Left cardiac atrium (tissue), 4 donors: ENCODE measurements at regions not wholly inside any gene's neighbourhood (a gene's known extent, or its start where the extent isn't known, plus 50 kb on each side); places are given as distances from the start of the nearest gene placed in this dataset.
"Not testable (repeated sequence)": the region's sequence is repeated elsewhere in the genome, so short reads cannot be mapped to it uniquely, and the experiment has no call there.

Source experiments
- ATAC-seq, 2 donors: fragments of 200-7000 bp; cut with Tn5 transposase; one replicate each; pipeline ENCODE4 v1.9.1; 2020; ENCODE audit warnings: mild to moderate bottlenecking in 2 of 2, moderate library complexity in 2 of 2
- DNase-seq: peaks from one replicate; pipeline ENCODE4 v3.0.0-alpha.2; 2020
- intact Hi-C, 2 donors: fragments of 100-400 bp; cut with DNase I; formaldehyde crosslinking; loops; one replicate each; pipeline versions ENCODE4 v1.14.1 to v1.15.1; 2022 to 2023
- donor health status: DM: no; HTN: yes; CAD: no.
- donor health status: DM: no; HTN: yes; CAD: no; lungs with severe emphysema.
- donor health status: DM: yes; HTN: yes; CAD: no.
- donor health status: Dilated cardiomyopathy.

DNA sequence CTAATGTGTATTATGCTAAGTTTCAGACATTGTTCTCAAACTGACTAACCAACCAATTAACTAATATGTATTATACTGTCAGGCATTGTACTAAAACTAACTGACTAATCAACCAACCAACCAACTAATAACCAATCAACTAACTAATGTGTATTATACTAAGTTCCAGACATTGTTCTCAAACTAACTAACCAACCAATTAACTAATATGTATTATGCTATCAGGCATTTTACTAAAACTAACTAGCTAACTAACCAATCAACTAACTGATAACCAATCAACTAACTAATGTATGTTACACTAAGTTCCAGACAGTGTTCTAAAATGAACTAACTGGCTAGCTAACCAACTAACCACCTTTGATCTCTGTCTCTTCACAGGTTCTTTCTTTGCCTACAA, 152.3 kb downstream of the SUDS3 start:
- DNase-seq = no peak
- no peak for ATAC-seq
- intact Hi-C loops = no loop called here

DNA sequence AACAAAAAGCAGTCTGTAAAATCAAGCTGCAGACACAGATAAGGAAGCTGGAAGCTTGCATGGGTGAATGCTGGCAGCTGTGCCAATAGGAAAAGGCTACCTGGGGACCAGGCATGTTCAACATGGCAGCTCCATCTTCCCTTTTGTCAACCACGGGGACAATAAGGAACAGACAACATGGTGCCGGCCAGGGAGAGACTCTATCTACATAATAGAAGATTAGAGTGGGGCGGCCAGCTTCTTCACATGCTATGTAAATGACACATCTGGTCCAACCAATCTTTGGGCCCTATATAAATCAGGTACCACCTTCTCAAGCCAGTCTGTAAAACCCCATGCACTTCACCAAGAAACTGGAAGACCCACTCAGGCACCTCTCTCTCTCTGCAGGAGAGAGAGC, 157.6 kb downstream of the SUDS3 start:
- intact Hi-C loops = no loop called here
- DNase-seq (no peak), ATAC-seq (no peak)

DNA sequence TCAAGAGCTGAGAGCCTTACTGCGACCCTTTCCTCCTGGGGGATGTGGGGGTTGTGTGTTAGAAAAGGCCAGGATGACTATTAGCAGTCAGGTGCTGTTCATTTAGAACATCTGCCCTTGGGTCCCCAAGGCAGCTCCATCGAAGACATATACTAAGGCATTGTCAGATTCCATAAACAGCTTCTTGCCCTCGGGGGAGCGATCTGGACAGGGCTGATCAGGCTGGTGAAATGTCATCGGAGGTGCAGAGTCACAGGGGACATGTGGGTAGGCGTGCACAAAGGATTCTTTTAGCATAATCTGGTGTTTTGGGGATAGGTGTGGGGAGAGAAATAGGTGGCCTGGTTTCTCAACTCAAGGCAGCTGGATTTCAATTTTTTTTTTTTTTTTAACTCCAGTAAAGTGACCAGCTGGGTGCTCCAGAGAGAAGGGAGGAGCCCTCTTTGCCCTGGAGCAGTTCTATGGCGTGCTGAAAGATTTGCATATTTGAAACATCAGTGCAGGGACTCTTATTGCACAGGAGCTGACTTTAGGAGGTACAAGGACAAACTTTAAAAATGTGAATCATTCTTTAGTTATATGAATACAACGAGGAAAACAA, 160.1 kb downstream of the SUDS3 start:
- ATAC-seq (peak in 1 of 2 donors; percentile 20), DNase-seq (no peak)
- intact Hi-C loops = no loop called here

DNA sequence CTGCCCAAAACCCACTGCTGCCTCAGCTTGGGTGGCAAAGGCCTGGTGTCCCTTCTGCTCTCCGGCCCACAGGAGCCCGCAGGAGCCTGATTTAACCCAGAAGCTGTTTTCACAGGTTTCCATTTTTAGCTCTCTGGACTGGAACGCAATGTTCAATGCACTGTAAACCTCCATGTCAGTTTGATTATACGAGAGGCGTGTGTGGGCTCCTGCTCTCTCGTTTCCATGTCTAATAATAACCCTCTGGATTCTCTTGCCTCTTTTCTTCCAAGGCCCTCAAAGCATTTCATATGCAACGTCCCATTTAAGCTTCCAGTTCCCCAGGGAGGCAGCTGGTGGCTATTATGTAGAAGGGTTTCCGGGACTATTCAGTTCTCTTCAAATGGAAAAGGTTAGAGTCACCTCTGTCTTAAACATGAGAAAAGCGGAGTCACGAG, 161.1 kb downstream of the SUDS3 start:
- intact Hi-C loops = no loop called here
- peak; percentile 88 to 91 for ATAC-seq

DNA sequence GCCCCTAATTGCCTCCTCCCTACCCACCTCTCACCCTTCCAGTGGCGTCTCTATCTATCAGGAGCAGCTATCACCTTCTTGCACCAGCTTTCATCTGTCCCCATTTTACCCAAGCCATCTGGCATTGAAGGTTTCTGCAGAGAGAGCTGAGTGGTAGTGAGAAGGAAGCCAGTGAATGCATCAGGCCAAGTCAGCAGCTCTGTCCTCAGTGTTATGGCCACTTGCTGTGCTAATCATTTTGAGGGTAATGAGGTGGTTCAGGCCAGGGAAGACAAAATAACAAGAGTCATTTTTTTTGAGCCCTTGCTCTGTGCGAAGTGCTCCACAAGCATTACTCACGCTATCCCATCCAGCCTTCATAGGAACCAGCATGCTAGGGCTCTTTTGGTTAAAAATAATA, 164.7 kb downstream of the SUDS3 start:
- ATAC-seq (no peak), DNase-seq (no peak)
- intact Hi-C loops = no loop called here

More for the DNA sequence above, 161.1 kb downstream of the SUDS3 start:
- peak; percentile 39 for DNase-seq

DNA sequence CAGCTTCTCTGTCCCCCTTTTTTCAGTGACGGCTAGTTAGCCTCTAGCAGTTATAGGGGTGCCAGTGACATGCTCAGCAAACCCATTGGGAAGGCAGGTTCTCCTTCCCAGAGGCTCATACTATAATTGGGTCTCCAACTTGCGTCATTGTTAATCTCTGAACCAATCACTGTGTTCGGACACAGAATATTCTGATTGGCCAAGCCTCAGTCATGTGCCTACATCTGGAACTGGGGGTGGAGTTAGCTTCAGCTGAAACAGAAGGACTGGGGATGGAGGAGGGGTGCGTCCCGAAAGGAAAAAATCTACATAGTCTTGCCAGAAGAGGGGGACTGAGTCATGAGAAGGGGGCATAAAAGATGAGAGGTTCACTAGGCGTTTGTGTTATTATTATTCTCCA, 165.6 kb downstream of the SUDS3 start:
- intact Hi-C loops = no loop called here
- no peak for DNase-seq
- no peak for ATAC-seq

DNA sequence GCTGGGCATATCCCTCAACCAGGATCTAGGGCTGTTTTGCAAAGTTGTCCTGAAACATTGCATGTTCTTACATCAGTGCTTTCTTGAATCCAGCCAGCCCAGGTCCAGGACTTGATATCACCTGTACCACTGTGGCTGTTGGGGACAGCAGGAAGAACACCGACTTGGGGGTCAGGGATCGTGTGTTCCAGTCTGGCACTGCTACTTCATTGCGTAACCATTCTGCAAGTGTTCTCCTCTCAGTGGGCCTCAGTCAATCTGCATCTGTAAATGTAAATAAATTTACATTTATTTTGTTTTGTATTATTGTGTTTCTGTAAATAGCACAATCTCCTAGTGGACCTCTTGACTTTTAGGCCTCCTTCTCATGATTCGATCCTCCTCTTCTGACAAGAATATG, 167.3 kb downstream of the SUDS3 start:
- ATAC-seq = no peak
- DNase-seq = no peak
- intact Hi-C loops = no loop called here

DNA sequence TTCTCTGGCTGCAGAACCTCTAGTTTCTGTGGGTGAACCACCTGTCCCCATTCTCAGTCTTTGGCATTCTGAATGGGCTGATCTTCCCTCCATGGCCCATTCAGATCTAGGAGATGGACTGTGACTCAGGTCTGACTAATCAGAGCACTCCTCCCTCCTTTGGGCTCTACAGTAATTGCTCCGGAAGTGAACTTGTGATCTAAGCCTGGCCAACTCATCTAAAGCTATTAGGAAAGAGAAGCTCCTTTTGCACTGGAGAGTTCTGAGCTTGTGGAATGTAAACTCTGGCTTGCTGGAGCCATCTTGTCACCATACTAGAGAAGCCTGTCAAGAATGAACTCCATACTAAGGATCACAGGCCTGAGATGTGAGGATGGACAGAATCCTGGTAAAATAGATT, 168.2 kb downstream of the SUDS3 start:
- intact Hi-C loops = no loop called here
- peak in 1 of 2 donors; percentile 71 for ATAC-seq
- no peak for DNase-seq

DNA sequence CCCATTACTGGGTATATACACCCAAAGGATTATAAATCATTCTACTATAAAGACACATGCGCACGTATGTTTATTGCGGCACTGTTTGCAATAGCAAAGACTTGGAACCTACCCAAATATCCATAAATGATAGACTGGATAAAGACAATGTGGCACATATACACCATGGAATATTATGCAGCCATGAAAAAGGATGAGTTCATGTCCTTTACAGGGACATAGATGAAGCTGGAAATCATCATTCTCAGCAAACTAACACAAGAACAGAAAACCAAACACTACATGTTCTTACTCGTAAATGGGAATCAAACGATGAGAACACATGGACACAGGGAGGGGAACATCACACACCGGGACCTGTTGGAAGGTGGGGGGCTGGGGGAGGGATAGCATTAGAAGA, 171.3 kb downstream of the SUDS3 start:
- DNase-seq, ATAC-seq, intact Hi-C loops: not testable (repeated sequence)

DNA sequence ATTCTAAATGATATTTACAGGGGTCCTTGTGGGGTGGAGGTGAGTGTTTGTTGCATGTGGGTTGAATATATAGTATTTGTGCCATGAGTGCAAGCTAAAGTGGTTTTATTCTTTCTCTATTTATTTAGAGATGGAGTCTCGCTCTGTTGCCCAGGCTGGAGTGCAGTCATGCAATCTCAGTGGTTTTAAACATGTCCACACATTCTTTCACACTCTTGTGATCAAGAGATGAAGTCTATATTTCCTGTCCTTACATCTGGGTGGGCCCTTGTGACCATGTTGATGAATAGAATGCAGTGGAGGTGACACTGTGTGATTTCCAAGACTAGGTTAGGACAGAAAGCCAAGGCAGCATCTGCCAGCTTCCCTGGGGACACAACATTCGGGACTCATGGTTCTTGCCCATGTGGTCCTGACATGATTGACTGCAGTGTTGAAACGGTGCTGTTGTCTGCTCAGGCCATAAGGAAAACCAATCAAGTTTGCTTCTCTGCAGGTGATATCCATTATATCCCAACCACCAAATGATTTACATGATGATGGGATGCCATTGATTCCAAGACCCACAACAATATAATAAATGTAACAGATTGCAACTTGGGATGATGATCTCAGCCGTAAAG, 172.6 kb downstream of the SUDS3 start:
- intact Hi-C loops = no loop called here
- DNase-seq (no peak), ATAC-seq (no peak)

DNA sequence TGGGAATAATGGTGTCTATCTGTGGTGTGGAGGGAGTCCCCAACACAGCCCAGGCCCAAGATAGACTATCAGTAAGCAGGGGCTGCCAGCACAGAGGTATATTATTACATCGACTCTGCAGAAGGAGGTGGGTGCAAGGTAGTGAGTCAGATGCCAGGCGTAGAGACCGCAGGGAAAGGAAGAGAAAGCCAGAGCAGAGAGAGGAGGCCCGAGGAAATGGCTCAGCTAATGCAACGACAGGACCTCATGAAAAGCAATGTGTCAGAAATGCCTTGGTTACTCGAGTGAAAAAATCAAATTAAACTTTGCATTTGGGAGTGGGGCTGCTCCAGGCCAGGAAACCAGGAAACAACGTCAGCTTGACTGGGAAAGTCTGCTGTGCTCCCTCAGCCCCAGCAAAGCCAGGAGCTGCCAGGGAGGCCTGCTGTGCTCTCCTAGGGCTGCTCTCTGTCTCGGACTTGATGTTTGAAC, 173.2 kb downstream of the SUDS3 start:
- ATAC-seq (no peak), DNase-seq (no peak)
- intact Hi-C loops = no loop called here

DNA sequence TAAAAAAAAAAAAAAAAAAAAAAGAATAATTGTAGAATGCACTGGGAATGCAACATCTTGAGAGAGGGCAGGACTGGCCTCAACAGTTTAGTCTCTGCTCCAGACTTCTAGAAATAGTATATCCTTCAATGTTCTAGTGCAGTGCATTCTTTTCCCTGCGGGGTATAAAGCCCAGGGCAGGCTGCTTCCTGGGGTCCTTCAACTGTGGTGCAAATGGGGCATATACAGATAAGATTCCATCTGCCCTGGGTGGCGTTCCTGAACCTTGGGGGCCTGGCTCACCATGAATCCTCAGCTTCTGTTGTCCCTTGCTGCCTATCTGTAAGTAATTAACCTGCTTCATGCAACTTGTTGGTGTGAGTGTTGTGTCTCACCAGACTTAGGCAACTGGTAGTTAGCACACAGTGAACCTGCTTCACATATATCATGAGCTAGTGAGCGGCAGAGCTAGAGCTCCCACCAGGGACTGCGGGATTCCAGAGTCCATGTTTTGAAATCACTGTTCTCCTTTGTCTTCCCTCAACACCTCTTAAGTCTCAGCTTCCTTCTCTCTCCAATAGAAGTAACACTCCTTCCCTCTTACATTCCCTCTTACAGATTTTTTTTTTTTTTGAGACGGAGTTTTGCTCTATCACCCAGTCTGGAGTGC, 177.6 kb downstream of the SUDS3 start:
- intact Hi-C loops = no loop called here
- ATAC-seq (no peak), DNase-seq (no peak)

DNA sequence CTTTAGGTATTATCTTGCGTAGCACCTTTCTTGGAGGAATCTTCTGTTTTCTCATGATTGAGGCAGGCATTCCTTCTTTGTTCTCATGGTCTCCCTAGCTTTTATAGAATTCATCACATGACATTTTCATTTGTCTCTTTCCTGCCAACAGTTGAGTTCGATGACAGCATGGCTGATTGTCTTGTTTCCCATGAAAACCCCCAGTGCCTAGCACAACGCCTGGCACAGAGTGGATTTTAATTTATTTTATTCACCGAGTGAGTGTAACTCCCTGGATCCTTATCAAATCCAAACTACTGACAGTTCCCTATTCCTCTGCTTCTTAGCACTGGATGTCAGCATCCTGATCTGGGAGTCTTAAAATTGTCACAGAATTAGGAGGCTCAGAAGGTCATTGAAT, 182.6 kb downstream of the SUDS3 start:
- no peak for DNase-seq
- intact Hi-C loops = no loop called here
- ATAC-seq = no peak

DNA sequence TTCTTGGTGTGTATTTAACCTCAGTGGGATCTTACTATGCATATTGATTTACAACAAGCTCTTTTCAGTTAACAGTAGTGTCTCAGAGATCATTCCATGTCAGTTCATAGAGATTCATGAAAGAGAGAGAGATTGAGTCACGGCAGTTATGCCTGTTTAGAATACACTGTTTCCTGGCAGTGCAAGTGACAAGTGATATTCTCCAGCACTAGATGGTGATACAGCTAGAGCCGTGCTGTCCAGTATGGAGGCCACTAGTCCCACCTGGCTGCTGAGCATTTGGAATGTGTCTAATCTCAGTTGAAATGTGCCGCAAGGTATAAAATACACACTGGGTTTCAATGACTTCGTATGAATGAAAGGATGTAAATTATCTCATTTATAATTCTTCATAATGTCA, 184.4 kb downstream of the SUDS3 start:
- ATAC-seq (peak; percentile 73 to 86), DNase-seq (no peak)
- intact Hi-C loops = no loop called here

DNA sequence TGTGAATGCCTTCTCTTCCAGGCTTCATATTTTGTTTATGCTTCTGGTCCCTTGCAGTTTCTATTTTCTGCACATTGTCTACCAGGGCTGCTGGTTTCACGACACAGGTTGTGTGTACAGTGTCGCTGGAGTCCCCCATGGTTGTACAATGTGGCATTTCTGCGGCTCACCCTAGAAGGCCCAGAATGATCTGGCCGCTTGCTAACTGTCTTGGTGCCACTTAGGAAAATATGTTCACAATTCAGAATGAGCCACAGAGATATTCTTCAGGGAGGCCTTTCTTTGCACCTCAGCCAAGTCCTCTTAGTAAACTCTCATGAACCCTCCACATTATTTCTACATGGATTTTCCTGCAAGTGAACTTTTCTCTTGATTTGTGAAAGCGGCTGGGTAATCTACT, 195.4 kb downstream of the SUDS3 start:
- ATAC-seq (no peak), DNase-seq (no peak)
- intact Hi-C loops = no loop called here

DNA sequence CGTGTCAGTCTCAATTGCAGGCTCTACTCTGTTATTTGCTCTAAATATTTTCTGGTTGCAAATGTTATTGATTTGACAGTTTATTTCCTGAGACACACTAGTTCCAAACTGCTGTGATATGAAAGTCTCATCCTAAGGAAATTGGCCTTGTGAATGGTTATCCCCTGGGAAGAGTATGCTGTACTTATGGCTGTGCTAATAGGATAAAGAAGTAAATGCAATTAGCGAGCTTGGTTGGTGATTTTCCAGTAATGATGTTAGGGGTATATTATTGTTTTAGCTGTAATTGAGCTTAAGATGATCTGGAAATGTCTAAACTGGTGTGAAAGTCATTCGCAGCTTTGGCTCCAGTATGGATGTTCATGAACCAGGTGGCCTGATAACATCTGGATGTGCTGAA, 197.9 kb downstream of the SUDS3 start:
- ATAC-seq (no peak), DNase-seq (no peak)
- intact Hi-C loops = no loop called here

DNA sequence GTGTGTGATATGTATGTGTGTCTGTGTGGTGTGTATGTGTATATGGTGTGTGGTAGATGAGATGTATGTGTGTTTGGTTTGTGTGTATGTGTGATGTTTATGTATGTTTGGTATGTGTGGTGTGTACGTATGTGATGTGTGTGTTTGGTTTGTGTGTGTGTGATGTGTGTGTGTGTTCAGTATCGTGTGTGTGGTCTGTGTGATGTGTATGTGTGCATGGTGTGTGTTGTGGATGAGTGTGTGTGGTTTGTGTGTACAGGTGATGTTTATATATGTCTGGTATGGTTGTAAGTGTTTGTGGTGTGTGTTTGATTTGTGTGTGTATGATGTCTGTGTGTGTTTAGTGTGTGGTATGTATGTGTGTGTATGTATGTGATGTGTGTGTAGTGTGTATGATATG, 199.4 kb downstream of the SUDS3 start:
- DNase-seq = no peak
- intact Hi-C loops = no loop called here
- no peak for ATAC-seq

DNA sequence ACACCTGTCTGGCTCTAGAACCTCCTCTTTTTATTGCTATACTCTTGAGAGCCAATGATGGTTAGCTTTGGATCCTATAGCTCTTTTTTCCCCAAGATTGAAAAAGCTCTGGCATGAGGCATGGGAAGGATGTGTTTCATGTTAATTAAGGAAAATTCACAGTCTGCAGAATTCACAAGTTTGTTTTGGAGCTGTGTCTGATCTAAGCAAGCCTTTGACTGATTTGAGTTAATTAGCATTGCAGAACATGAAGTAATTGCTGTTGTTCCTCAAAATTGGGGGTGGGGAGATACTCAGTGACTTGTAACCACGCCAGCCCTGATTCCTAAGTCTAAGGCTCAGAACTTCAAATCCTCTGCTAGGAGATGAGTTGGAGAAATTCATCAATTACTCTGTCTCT, 205.0 kb downstream of the SUDS3 start:
- intact Hi-C loops = no loop called here
- DNase-seq = no peak
- ATAC-seq = no peak

DNA sequence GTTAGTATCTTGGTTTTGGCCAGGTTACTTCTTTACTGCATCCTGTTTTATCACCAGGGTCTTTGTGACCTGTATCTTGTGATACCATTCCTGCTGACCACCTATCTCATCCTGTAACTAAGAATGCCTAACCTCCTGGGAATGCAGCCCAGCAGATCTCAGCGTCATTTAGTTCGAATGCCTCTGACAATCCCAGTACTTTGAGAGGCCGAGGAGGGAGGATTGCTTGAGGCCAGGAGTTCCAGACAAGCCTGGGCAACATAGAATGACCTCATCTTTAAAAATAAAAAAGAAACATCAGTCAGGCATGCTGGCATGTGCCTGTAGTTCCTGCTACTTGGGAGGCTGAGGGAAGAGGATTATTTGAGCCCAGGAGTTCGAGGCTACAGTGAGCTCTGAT, 206.5 kb downstream of the SUDS3 start:
- intact Hi-C loops = no loop called here
- DNase-seq = no peak
- no peak for ATAC-seq

DNA sequence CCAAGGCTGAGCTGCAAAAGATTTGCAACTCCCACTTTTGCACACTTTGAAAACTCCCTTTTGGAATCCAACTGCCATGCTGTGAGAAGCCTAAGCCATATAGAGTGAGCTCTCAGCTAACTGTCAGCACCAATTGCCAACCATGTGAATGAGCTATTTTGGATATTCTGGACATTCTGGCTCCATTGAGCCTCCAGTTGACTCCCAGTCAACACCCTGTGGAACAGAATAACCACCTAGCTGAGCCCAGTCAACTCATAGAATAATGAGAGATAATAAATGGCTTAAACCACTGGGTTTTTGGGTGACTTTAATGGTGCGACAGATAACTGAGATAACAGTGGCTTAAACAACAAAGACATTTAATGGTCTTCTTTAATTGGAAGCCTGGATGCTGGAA, 210.1 kb downstream of the SUDS3 start:
- DNase-seq (no peak), ATAC-seq (no peak)
- intact Hi-C loops = no loop called here

DNA sequence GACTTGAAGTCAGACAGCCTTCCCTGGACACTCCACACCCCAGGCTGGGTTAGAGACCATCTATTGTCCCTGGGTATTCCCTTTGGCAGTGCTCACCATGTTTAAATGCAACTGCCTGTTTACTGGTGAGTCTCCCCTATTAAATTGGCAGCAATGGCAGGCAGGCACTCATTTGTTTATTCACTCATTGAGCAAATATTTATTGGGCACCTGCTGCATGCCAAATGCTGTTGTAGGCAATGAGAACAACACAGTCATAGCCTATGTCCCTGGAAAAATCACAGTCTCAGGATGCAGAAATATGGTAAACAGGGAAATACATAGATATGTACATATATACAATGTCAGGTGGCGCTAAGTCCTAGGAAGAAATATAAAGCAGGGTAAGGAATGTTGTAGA, 212.8 kb downstream of the SUDS3 start:
- DNase-seq (no peak), ATAC-seq (no peak)
- intact Hi-C loops = no loop called here
